HG03442 (cell line): ENCODE measurements at regions not wholly inside any gene's neighbourhood (a gene's known extent, or its start where the extent isn't known, plus 50 kb on each side); places are given as distances from the start of the nearest gene placed in this dataset.
"Not testable (repeated sequence)": the region's sequence is repeated elsewhere in the genome, so short reads cannot be mapped to it uniquely, and the experiment has no call there.

Source experiments
- ATAC-seq: cut with Tn5 transposase; IDR thresholded peaks from one replicate; pipeline ENCODE4 v1.9.1; 2021; ENCODE audit warnings: mild to moderate bottlenecking, moderate library complexity; ENCODE audit not compliant: unreplicated experiment

DNA sequence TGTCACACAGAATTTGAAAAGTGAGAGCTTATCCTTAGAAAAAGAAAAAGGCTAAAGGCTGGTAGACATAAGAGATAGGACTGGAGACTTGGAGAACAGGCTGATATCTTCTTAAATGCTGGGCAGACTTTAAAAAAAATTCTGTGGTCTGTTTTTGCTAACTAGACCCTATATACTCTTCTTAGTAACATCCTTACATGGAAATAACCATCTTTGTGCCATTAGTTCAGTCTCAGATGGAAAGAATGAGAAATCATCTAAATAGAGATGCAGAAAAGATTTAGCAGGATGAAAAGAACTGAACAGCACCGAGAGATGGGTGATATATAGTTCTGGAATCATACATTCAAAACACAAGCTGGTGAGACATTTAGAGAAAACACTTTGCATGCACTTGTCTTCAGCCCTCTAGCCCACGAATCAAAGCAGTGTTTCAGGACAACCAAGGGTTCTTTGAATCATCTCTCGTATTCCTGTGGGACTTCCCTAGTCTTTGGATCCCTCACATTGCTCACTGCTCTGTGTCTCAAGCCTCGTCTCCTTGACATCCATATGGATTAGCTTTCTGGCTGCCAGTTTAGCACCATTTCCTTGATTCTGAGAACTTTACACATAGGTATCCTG, 93.0 kb upstream of the LYSMD4 start:
- no peak for ATAC-seq

DNA sequence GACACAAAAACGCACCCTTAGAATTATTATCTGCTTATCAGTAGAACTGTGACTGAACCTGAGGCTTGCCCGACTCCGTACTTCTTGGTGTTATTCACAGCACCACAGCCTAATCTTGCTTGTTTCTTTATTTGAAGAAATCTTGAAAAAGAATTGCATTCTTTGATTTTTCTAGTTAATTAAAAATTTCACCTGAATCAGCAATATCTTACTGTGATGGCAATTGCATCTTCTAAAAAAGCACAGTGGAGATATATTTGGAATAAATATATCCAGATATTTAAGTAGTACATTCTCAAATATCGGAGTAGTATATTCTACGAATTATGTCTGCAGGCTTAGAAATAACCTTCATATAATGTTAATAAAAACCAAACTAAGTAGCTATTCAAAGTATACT, 90.1 kb upstream of the LYSMD4 start:
- ATAC-seq: no peak

DNA sequence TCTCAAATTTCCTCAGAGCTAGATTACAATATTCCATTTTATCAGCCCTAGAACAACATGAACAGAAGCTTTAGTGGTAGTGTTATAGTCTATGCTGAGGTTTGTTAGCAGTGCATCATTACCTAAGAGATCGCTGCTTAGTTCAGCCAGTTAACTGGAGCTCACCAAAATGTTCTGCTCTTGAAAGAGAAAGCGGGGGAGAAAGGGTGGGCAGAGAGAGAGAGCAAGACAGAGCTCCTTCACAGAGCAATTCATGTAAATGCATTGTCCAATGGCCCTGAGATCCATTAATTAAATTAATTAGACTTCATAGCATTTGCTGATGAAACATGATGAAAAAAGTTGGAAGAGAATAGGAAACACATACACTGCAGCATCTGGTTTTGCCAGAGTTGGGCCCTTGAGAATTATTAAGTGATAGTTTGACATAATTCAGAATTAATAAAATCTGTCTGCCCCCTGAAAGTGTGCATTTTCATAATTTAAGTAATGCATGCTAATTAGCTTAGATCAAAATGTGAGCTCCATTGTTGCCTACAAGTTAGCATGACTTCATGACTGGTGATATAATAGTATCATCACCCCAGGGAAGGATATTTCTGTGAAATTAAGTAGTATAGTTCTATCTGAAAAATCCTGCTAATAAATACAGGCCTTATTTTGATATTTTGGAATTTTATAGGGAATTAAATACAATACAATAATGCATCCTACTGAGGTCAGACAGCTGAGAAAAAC, 86.9 kb upstream of the LYSMD4 start:
- ATAC-seq: no peak

DNA sequence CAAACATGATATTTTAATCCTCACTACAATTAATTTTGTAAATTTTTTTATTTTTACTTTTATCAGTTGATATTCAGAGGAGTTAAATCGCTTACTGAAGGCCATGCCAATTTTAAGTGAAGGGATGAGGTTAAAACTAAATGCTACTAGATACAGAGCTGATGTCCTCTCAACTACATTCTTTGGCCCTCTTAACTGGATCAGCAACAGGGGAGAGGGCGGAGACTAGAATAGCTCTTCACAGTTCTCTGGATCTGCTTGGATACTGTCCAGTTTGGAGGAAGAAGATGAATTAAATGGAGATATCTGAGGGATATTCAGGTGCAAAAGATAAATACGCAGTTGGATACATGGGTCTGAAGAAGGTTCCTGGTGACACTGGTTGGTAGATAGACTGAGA, 85.6 kb upstream of the LYSMD4 start:
- ATAC-seq: no peak

DNA sequence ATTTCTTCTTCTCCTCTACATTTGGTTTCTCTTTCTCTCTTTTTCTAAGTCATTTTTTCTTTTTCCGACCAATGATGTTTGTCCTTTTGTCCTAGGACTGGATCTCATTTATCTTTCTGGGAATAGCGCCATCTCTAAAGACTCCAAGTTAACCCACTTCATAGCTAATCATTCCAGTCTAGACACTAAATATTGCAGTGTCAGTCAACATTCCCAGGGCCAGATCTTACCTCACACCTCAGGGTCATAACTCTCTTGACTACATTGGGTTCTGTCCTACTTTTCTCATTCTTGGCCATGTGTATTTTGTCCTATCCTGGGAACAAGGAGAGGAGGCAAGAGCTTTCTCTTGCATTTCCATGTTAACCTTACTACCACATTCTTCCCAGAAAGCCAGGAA, 83.6 kb upstream of the LYSMD4 start:
- not testable (repeated sequence) for ATAC-seq

DNA sequence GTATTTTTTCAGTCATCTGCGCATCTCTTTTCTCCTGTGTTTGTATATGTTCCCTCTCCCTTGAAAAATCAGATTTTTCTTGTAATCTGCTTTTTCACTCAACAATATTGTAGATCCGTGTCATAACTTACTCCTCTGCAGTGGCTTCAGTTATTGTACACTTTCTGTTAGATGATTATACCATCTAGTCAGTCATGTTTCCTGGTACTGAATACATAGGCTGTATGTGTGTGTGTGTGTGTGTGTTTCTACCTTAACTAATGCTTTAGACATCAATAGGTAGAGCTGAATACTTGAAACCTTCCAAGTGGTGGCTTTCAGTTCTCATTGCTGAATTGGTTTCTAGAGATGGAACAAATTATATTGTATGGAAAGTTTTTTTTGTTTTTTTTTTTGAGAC, 77.4 kb upstream of the LYSMD4 start:
- not testable (repeated sequence) for ATAC-seq

DNA sequence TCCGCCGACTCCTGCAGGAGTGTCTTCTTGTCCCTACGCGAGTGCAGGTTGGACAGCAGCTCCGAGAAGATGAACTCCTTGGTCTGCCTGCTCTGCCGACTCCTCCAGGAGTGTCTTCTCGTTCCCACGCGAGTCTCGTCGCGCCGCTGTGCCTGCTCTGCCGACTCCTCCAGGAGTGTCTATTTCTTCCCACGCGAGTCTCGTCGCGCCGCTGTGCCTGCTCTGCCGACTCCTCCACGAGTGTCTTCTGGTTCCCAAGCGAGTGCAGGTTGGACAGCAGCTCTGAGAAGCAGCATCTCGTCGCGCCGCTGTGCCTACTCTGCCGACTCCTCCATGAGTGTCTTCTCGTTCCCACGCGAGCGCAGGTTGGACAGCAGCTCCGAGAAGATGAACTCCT, 66.6 kb upstream of the LYSMD4 start:
- not testable (repeated sequence) for ATAC-seq

DNA sequence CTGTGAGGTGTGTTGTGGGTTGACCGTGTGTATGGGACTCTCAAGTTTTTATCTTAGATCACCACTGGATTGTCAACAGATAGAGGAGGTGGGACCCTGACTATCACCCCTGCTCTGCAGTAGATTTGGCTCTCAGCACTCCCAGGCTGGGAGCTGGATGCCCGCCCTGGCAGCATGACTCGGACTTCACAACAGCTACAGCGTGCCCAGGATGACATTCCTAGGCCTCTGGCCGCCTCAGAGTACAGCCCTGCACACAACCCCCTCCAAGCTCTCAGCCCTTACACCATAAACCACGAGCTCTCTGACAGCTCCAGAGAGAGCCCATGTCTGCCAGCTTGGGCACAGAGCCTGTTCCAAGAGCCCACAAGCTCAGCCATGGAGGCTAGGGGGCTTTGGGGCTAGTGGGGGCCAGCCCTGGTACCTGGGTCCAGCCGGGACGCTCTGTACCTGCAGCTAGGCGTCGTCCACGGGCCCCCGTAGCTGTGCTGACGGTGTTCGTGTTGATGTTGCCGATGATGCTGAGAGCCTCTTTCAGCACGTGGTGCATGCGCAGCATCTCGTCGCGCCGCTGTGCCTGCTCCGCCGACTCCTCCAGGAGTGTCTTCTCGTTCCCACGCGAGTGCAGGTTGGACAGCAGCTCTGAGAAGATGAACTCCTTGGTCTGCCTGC, 66.1 kb upstream of the LYSMD4 start:
- ATAC-seq: not testable (repeated sequence)

DNA sequence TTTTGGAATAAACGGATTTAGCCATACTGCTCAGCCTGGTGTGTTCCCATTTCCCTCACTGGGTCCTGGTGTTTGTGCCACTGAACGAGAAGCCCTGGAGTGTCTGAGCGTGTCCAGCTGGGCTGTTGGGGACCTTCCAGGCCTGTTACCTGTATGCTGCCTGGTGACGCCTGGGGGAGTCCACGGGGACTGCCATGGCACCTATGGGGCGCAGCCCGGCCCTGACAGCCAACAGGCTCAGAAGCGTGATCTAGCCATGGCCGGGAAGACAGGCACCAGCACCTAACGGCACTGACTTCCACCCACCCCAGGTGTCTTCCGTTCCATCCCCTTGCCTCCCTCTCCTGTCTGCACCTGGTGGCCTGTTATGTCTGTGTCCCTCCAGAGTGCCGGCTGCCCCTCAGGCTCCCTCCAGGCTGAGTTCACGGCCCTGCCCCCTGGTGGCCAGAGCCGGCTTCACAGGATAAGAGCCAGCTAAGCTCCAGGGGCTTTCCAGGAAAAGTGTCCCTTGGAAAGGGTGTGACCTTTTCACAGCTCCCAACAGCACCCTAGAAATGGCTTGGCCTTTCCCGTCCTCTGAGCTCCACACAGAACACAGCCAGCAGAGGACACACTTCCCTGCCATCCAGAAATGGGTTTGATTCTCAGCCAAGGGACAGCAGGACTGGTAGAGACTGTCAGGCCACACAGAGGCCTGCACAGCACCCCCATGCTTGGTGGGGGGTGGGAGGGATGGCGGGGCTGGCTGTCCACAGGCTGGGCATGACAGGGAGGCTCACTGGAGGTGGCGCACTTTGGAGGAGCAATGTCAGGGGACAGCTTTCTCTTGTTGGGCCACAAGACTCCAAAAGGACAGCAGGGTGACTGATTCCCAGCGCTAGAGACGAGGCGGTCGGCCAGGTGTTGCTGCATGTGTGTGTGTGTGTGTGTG, 64.0 kb upstream of the LYSMD4 start:
- not testable (repeated sequence) for ATAC-seq

DNA sequence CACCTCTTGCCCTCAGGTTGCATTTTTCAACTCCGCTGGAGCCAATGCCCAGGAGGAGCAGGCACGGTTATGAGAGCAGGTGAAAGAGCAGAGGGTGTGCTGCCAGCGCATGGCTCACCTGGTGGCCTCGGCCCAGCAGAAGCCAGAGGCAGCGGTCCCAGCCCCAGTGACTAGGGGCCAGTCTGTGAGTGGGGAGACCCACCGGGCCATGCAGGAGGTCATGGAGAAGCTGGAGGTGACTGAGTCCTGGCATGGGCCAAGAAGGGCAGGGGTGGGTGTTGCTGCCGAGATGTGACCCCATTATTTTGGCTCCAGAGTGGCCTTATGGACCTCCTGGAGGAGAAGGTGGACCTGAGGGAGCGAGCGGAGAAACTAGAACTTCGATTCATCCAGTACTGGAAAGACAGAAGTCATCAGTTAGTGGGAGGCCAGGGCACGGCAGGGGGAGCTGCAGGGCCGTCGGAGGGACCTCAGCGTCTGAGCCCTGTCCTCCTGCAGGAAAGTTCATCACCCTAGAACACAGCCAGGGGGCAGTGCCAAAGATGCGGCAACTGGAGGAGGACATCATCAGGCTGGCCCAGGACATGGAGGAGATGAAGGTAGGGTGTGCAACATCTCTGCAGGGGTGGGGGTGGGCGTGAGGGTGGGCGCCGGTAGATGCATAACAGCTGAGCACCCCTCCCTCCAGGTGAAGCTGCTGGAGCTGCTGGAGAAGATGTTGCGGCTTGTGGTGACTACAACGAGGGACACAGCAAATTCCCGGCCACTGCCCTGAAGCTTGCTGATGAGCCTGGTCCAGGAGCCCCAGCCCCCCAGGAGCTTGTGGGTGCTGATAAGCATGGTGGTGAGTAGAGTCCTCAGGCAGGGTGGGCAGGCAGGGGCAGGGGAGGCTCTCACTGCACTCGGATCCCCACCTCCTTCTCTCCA, 58.9 kb upstream of the LYSMD4 start:
- ATAC-seq: not testable (repeated sequence)

DNA sequence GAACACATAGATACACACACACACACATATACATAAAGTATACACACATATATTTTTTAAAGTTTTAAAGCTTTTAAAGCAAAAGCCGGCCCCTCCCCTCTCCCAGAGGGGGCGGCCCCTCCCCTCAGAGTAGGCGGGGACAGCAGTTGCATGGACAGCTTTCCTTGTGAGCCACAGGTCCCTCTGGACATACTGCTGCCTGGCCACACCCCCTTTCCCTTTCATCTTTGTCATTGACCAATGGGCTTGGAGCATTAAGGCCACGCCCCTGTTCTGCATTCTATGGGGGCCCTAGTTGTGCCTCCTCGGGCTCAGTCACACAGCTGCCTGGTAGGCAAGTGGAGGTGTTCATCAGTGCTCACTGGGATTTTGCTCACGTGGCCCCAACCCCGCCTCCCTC, 57.5 kb upstream of the LYSMD4 start:
- not testable (repeated sequence) for ATAC-seq

DNA sequence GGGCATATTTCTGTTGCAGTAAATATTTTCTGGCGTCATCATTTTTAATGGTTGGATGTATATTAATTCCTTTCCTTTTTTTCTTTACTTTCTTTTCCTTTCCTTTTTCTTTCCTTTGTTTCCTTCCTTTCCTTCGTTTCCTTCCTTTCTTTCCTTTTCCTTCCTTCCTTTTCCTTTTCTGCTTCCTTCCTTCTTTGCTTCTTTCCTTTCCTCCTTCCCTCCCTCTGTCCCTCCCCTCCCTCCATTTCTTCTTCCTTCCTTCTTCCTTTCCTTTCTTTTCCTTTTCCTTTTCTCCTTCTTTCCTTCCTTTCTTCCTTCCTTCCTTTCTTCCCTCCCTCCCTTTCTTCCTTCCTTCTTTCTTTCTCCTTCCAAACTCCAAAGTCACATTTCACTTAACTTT, 54.9 kb upstream of the LYSMD4 start:
- ATAC-seq: no peak

DNA sequence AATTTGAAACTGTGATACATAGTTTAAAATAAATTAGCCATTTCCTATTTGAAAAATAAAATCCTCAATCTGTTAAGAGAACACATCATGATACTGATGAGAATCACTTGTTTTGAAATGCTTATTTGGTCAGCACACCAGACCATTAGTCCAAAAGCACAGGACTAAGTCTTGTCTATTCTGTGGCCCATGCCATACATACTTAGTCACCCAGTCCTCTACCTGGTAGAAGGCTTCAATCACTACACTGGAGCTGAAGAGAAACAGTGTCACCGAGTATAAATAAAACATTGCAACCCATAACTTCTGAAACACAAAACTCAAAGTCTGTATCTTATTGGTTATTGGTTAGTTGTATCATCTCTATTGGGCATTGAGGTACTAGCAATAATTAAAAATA, 51.6 kb upstream of the LYSMD4 start:
- ATAC-seq: not testable (repeated sequence)

DNA sequence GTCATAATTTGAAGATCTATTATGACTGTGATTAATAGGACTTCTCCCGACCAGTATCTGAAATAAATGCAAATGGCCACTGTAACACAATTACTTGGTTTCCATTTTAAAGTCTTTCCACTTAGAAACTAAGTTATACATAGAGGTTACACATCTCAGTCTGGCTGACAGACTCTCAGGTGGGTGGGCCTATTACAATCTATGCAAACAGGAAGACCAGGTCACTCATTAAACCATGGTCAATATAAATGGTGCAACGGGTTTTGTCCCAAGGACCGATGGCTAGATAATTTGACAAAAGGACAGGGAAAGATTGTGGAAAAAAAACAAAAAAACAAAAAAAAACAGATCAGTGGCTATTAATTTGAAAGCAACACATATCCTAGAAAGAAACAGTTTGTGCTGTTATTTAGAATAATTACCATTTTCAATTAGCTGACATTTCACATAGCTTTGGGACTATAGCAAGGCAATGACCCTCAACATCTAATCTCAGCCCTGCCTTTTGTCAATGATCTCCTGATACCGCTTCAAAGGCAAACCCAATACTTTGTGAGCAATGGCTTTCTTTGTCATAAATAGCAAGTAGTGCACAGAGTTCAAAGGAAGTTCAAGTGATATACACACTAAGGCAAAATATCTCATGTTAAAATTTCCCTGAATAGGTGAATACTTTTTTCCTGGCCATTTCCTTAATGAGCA, 50.8 kb upstream of the LYSMD4 start:
- ATAC-seq: not testable (repeated sequence)
